ENCODE measurements at regions not wholly inside any gene's neighbourhood (a gene's known extent, or its start where the extent isn't known, plus 50 kb on each side); places are given as distances from the start of the nearest gene placed in this dataset.

DNA sequence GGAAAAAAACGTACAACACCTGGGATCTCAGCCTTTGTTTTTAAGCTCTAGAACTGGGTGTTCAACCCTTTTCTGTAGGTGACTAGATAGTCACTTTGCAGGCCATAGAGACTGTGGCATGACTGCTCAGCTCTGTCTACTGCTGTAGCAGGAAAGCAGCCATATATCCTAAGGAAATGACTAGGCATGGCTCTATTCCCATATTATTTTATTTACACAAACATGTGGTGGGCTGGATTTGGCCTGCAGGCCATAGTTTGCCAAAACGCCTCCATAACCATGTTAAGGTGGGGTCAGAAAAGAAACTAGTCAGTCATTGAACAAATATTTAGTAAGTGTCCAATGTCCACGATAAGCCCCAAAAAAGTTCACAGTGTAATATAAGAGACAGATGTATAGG, 452.5 kb downstream of the MCTP2 start:
- no peak for DNase-seq

GRCh38 chr15:94691169-94691568, 459.8 kb downstream of the MCTP2 start:
- DNase-seq: no peak

DNA sequence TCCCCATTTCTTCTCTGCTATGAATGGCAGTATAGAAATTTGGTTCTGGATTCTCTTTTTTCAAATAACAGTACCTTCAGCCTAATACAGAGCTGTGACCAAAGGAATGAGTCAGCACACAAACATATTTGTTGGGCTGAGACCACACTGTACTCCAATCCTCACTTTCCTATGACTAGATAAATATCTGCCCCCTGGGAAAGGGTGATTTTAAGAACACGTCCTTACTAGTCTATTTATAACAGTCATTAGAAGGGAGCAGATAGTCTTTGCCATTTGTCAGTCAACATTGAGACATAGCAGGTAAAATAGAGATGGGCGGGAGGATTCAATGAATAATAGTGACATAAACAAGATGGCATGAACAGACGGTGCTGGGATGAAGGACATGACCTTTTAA, 461.3 kb downstream of the MCTP2 start:
- DNase-seq: no peak

DNA sequence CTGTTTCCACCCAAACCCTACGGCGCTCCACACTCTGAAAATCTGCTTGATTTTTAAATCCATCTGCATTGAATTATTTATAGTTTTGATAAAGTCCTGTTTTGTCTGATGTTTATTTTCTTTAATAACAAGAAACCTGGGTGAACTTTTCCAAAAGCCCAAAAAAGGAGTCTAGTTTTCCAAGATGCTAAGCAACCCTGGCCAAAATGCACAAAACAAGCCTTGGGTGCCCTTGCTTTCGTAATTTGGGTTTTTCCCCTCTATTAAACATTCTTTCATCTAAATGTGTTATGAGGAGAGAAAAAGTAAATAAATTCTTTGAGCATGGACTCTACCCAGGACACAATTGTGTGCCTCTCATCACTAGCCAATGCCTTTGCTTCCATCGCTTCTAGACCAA, 468.9 kb downstream of the MCTP2 start:
- no peak for DNase-seq

- DNase-seq: no peak
Measured at GRCh38 chr15:94701281-94701985, 470.1 kb downstream of the MCTP2 start.

GRCh38 chr15:94703596-94703995, 472.2 kb downstream of the MCTP2 start:
- no peak for DNase-seq

DNA sequence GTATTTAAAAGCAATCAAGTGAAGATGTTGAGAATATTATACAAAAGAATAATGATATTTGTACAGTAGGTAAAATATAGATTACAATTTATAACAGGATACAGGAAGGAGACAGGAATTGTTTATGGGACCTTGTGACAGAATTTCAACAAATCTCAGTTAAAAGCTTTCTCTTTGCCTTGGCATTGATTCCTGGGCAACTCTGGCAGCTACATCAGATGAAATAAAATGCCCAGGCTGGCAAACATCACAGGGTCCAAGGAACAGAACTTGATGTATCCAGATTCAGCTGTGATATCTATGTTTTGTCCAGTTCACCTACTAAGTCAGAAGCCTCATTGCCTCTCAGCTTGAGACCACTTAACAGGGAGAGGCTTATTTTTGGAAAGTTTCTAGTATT, 473.1 kb downstream of the MCTP2 start:
- DNase-seq: peak; percentile 10

- no peak for DNase-seq
Measured at GRCh38 chr15:94704946-94705345, 473.6 kb downstream of the MCTP2 start.

DNA sequence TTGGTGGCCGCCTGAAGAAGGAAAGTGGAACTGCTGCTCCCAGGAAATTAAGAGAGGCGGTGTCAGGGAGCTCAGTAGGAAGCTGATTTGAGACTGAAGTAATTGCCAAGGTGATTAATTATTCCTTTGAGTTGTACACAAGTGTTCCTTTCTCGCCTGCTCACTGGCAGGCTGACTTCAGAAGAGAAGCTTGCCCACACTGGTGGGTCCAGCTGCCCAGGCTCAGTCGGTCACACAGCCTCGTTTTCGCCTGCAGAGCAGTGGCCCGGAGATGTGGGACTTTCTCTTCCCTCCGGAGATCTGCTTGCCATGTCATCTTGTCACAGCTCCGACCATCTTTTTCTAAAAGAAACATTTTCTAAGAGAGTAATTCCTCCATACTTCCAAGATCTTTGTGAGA, 478.0 kb downstream of the MCTP2 start:
- no peak for DNase-seq

DNA sequence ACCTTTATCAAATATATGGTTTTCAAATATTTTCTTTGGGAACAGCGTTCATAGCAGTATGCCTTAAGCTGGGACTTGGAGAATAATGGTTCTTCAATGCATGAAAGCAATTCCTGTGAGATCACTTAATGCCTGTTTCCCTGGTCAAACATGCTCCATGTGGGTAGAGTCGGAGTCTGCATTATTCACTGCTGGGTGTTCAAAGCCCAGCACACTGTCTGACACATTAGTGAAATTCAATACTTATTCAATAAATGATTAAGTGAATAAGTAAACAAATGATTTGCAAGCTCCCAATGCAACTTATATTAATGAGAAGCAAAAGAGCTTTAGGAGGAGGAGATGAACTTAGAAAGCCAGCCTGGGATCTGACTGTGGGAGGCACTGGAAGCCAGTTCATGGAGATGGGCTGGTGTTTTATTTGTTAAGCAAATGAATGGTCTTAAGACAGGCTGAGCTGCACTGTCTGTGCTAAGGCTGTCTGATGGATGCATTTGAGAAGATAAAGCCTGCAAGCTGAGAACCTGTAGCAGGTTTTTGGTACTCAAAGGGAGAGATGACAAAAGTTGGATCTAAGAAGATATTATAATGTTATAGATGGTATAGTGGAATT, 490.8 kb downstream of the MCTP2 start:
- no peak for DNase-seq

DNA sequence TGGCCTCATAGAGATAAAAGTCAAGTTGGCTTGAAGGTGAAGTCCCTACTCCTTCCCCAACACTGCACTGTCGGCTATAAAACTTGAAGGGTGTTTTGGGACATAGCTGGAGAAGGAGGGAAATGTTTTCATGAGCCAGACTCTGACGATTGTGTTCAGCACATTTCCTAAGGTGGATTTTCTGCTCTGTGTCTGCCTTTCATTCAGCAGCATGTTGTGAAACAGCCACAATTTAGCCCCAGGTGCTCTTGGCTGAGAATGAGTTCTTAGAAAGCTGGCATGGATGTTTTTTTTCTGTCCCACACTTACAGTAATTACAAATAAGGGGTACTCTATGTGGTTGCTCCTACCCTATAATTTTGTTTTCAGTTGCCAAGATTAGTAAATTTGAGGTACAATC, 492.4 kb downstream of the MCTP2 start:
- DNase-seq: no peak

DNA sequence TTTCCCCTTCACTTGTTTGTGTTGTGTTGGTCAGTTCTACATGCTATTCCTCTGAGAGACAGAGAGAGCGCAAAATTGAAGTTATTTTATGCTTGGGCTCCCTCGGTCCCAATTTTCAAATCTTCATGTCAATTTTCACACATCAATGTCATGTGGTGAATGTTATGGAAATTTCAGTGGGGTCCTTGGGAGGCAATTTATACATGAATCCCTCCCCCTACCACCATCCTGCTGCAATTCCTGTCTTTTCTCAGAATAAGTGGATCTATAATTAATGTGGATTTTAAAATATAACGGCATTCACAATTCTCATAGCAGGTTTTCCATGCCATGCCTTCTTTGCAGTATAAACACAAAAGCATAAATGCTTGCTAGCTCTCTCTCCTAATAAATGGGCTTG, 499.9 kb downstream of the MCTP2 start:
- no peak for DNase-seq

GRCh38 chr15:94734460-94734859, 503.1 kb downstream of the MCTP2 start:
- no peak for DNase-seq

DNA sequence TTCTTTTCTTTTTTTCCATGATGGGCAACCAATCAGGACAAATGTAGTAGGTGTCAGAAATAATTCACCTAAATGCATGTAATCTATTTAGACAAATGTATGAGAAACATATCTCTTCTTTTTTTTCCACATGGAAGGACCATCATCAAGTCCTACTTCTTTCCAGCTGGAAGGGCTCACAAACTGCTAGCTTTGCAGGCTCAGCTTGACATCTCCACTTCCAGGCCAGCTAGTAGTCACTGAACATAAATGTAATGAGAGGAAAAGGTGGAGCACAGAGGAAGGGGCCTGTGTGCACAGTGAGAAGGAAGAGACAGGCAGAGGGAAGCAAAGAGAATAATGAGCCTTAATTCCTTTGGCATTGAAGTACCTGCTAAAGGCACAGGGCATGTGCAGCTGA, 504.9 kb downstream of the MCTP2 start:
- DNase-seq: no peak

- DNase-seq: no peak
Measured at GRCh38 chr15:94739639-94740038, 508.3 kb downstream of the MCTP2 start.

GRCh38 chr15:94740469-94740868, 509.1 kb downstream of the MCTP2 start:
- DNase-seq: no peak

- DNase-seq: no peak
Measured at GRCh38 chr15:94743668-94744067, 512.3 kb downstream of the MCTP2 start.

DNA sequence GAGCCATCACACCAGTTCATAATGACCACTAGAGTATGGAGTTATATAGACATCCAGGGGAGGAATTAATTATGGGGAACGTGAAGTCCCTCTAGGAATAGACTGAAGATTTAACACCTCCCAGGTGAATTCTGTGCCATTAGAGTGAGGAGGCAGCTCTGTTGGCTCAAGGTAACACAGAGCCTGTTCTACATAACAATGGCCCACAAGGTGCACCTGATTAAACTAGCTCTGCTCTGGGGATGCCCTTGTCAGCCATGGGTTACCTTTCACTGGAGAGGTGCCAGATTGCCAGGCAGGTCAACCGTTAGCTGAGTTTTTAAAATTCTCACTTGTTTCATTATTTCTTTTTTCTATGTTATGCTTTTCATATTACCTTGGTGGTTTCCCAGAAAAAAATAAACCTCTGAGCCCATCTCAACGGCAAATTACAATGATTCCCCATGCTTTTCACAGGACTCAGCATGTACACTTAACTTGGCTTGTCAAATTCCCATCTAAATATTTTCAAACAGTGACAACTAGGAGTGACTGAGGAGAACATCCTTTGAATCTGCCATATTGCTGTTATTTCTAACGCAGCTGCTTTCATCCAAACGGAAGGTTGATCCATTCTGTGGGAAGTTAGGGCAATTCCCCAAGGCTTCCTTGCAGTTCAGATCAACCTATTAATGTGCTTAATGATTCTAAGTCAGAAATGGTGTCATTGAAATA, 512.9 kb downstream of the MCTP2 start:
- DNase-seq: no peak

- DNase-seq: no peak
Measured at GRCh38 chr15:94745371-94745770, 514.0 kb downstream of the MCTP2 start.

DNA sequence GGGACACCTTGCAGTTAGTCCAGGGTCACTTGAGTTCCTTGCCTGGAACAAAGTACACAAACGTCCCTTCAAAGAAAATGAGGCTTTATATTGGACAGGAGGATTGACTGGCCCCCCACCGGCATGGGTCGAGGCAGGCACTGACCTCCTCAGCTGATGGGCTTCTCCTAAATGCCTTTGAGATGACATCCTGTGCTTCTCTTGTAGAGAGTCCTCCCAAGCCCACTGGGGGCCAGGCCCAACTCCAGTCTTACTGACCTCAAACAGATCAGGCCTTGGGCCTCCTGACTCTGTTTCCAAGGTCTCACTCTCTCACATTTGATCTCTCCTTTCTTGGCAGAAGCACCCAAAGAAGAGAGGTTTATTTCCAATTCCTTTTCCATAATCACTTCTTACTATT, 516.1 kb downstream of the MCTP2 start:
- DNase-seq: no peak

DNA sequence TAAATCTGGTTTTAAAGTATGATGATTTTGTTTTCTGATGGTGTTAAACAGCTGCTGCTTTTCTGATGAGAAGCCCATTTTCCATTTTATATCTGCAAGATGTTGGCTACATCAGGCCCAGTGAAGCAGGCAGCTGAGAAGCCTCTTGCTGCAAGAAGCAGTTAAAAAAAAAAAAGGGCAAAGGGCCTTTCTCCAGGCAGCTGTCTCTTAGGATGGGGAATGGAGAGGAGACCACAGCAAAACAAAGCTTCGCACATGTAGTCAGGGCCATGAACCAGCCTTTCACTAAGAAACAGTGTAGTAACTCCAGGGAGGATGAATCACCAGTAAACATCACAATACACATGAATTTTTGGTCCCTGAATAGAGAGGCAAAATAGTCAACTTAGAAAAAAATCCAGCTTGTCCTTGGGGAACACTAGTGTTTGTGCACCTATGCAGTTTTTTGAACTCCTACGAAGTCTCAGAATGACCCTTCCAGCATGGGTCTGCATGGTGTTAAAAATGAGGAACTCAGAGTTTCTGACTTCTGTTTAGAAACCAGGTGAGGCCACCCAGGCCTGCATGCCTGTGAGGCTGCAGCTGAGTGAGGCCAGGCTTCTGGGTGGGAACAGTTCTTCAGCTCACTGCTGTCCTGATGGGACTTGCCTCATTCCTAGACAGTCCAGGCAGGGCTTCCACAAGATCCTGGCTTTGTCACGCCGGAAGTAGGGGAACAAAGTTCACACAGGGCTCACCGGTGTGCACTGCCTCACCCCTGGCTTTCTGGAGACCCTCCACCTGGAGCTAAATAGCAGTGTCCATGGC, 518.7 kb downstream of the MCTP2 start:
- no peak for DNase-seq

GRCh38 chr15:94760348-94760747, 529.0 kb downstream of the MCTP2 start:
- no peak for DNase-seq

GRCh38 chr15:94761574-94761973, 530.2 kb downstream of the MCTP2 start:
- no peak for DNase-seq

- no peak for DNase-seq
Measured at GRCh38 chr15:94769089-94769488, 537.7 kb downstream of the MCTP2 start.

All from NCI-H1092 treated with DMSO at 0.1 percent for 48 hours (cell line).